HG03469 (cell line): ENCODE measurements at regions not wholly inside any gene's neighbourhood (a gene's known extent, or its start where the extent isn't known, plus 50 kb on each side); places are given as distances from the start of the nearest gene placed in this dataset.
"Not testable (repeated sequence)": the region's sequence is repeated elsewhere in the genome, so short reads cannot be mapped to it uniquely, and the experiment has no call there.

Source experiments
- ATAC-seq: cut with Tn5 transposase; IDR thresholded peaks from one replicate; pipeline ENCODE4 v1.9.1; 2021; ENCODE audit warnings: mild to moderate bottlenecking, moderate library complexity, moderate number of reproducible peaks; ENCODE audit not compliant: unreplicated experiment

DNA sequence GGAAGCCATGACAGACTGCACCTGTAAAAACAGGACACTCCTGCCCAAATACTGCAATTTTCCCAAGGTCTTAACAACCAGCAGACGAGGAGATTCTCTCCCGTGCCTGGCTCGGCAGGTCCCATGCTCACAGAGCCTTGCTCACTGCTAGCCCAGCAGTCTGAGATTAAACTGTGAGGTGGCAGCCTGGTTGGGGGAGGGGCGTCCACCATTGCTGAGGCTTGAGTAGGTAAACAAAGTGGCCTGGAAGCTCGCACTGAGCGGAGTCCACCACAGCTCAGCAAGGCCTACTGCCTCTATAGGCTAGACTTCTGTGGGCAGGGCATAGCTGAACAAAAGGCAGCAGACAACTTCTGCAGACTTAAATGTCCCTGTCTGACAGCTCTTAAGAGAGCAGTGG lies 80.3 kb downstream of the ANXA5 start:
- ATAC-seq: not testable (repeated sequence)

DNA sequence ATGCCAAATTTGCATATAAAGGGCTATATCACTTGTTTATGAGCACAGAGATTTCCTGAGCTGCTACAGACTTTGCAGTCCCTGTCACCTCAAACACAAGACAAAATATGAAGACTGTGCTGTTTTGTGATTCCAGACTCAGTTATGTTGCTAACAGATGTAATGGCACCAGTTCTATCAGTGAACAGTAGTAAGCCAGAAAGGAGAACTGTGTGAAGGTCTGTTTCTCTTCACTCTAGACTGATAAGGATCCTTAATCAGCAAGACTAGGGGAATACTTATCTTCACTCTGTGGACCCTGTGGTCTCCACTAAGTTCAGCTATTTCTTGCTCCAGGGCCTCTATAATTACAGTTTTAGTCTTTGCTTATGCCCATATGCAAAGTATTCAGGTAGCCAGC lies 82.7 kb downstream of the ANXA5 start:
- ATAC-seq: no peak

DNA sequence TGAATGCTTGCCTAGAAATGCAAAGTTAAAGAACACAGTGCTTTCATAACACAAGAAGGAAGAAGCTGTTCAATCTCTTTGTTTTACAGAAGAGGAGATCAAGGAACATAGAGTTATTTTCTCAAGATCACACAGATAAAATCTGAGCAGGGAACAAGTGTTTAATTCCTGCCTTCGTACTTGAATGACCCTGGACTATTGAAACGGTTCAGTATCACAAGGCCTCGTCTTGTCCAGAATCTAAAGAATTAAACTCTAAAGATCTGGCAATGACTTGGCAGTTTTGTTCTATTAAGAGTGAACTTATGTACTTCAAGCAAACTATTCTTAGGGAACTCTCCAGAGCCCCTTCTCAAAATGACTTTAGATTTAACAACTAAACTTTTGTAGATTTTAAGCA lies 97.7 kb downstream of the ANXA5 start:
- no peak for ATAC-seq

DNA sequence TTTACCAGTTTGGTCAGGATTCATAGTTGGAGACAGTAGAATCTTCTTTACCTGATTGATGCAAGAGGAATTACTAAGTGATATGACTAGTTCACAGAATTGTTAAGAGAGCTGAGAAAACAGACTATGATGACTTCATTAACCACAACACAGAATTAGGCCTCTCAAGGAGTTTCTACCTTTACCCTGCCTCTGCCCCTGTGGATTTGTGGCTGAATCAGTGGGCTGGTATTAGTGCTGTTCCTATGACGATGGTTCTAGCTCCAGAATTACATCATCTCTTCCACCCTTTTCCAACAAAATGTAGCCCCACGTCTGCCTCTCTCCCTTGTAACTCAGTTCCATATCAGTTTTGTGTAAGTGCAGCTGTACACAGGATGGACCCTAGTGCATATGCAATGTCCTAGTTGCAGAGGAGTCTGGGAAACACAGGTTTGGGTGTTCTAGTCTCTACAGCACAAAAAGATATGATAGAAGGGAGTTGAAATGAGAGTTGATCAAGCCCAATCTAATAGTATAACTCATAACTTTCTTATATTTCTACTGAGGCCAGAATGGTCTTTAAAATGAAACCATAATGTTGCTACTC lies 99.3 kb downstream of the ANXA5 start:
- ATAC-seq: peak; percentile 71

DNA sequence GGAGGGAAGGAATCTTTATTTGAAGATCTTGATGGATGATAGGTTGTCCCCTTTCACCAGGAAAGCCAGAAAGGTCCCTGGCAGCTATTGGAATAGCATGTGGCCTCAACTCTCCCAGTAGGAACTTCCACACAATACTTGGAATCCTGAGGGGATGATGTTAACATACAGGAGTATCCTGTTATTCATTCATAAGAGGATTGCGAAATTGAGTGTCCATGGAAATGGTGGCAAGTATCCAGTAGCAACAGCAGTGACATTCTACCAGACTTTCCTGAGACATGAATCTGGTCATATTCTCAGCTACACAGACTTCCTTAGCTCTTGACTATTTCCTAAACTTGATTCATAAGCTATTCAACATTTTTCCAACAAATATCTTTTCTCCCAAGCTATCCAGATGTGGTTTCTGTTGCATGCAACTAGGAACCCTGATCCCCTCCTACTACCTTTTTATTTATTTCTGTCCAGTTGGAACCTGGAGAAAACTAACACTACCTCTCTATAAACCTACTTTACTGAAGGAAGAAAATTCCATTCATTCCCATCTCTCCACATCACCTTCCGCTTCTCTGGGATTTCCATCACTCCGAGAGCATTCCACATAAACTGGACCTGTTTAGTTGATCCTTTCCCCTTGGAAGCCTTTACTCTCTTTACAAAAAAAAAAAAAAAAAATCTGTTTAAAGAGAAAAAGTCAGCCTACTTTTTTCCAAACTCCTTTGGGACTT lies 101.8 kb downstream of the ANXA5 start:
- ATAC-seq: no peak

DNA sequence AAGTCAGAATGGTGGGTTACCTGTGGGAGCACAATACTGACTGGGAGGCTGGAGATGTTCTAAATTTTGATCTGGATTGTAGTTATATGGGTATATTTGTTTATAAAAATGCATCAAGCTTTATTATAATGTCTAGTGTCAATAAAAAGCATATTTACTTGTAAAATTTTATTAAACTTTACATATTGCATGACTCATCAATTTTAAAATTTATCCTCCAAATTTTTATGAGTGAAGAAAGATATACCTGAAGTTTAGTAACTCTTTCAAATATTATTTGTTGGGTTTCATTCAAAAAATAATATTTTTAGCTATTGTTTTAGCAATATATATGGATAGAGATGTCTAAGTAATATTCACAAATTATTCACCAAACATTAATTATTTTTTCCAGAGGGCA lies 103.0 kb downstream of the ANXA5 start:
- ATAC-seq: no peak

DNA sequence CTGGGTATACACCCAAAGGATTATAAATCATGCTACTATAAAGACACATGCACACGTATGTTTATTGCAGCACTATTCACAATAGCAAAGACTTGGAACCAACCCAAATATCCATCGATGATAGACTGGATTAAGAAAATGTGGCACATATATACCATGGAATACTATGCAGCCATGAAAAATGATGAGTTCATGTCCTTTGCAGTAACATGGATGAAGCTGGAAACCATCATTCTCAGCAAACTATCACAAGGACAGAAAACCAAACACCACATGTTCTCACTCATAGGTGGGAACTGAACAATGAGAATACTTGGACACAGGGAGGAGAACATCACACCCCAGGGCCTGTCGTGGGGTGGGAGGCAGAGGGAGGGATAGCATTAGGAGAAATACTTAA lies 104.5 kb downstream of the ANXA5 start:
- ATAC-seq: not testable (repeated sequence)

DNA sequence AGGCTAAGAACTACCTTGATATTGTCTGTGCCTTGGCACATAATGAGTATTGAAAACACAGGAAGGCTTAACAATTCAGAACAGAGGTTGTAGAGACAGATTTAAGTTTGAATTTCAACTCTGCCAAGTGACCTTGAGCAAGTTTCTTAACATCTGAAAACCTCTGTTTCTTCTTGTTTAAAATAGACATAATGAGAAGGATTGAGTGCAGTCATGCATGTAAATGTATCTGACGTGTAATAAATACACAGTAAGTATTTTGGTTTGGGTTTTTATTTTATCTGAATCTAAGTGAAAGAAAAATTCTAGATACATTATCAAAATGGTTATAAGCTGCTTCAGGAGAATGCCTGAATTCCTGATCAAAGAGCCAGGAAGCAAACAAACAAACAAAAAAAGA lies 111.9 kb downstream of the ANXA5 start:
- ATAC-seq: no peak

DNA sequence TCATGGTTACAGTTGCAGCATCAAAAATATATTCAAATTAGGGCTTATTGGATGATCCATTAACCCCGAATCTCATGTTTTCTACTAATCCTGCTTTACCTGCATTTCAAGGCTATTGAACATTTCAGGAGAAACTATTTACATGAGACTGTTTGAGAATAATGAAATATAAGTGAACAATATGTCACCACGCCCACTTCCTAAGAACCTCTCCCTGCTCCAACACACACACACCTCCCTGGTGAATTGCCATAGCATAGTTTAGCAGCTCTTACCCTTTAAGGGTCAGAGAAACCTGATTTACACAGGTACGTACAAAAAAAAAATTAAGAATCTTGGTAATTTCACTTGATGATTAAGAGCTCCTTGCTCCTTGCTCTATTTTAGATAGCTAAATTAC lies 113.4 kb downstream of the ANXA5 start:
- ATAC-seq: no peak

DNA sequence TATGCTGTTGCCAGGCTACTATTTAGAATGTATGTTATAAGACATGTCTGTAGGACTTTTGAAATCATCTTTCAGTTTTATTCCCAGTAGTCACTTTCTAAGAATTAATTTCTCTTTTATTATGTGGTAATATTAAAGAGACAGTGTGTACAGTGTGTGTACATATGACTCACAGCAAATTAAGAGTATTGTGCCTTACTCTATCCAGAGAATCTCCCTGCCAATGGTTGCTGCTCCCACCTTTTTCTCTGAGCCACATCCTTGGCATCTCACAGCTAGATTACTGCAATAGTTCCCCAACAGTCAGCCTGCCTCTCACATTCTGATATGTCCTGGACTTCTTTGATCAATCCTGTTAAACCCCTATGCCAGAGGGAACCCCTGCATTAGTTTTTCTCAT lies 114.5 kb downstream of the ANXA5 start:
- ATAC-seq: no peak

DNA sequence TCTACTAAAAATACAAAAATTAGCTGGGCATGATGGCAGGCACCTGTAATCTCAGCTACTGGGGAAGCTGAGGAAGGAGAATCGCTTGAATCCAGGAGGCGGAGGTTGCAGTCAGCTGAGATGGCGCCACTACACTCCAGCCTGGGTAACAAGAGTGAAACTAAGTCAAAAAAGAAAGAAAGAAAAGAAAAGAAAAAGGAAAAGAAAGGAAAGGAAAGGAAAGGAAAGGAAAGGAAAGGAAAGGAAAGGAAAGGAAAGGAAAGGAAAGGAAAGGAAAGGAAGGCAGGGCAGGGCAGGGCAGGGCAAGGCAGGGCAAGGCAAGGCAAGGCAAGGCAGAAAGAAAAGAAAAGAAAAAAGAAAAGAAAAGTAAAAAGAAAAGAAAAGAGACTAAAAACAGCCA lies 121.4 kb downstream of the ANXA5 start:
- not testable (repeated sequence) for ATAC-seq

DNA sequence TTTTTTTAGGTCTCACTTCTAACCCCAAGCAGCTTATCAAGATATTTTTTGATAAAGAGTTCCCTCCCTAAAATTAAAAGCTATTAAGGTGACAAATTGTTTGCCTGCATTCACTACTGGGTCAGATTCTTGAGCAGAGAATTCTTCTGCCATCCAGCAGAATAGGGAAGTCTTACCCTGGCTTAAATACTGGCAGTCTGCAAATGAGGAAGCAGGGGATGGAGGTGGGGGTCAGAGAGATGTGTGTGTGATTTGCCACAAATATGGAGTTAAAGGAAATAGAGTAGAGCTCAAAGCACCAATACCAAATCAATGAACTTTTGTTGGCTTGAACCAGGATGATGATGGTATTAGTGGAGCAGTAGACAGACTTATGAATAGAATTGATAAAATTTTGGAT lies 122.2 kb downstream of the ANXA5 start:
- ATAC-seq: no peak

DNA sequence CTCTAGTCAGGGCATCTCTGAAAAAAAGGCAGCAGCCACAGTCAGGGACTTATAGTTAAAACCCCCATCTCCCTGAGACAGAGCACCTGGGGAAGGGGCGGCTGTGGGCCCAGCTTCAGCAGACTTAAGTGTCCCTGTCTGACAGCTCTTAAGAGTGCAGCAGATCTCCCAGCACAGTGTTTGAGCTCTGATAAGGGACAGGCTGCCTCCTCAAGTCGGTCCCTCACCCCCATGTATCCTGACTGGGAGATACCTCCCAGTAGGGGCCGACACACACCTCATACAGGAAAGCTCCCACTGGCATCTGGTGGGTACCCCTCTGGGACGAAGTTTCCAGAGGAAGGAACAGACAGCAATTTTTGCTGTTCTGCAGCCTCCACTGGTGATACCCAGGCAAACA lies 129.0 kb downstream of the ANXA5 start:
- no peak for ATAC-seq

DNA sequence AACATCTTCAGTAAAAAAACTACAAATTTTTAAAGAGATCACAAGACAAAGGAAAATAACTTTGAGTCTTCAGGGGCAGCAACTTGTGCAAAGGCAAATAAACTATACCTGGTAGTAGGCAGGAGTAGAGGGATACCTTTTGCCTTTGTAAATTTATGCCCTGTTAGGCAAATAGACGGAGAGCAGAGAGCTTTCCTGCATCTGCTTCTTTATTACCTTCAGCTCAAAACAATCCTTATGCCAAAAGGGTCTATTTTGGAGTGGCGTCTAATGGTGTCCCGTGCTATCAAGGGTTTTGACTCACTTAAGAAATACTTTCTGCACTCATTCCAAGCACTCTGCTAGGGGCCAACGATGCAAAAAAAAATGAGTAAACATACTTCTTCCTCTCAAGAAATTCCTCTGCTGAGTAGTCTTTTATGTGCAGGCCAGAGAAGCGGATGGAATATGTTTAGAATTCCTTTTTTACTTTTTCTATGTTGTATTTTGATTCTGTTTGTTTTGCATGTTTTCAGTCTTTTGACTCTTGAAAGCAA lies 131.9 kb downstream of the ANXA5 start:
- ATAC-seq: no peak

DNA sequence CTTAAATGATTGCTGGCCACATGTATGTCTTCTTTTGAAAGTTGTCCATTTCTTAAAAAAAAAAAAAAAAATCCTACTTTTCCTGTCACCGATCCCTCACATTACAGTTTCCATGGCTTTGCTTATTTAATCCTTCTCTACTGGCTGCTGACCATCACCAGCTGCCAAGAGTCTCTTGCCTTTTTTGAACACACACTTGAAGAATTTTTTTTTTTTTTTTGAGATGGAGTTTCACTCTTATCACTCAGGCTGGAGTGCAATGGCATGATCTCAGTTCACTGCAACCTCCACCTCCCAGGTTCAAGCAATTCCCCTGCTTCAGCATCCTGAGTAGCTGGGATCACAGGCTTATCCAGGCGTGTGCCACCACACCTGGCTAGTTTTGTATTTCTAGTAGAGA lies 134.0 kb downstream of the ANXA5 start:
- ATAC-seq: no peak

DNA sequence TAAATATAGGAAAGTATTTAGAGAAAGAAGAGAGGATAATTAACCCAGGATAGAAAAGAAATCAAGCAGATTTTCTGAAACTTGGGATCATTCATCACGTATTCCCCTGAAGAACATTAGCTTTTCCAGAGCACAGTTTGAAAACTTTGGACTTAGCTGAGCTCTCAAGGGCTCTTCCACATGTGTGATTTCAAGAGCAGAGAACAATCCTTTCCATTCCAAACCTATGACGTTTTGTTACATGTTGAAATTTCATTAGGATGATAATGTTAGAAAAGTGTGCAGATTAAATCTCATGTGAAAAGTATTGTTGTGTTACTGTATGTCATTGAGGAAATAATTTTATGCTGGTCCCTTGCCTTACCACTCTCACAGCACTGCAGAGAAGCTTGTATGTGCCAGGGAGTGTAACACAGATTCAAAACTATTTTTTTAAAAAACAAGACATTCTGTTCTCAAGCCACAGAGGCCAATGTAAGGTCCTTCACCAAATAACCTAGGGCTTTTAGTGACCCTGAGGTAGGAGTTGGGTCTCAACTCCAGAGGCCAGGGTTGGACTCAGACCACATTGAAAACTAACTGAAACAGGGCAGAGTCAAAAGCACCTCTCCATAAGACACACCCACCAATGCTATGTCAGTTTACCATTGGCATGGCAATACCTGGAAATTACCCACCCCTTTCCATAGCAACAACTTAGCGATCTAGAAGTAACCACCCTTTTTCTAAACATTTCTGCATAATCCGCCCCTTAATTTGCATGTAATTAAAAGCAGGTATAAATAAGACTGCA lies 141.3 kb downstream of the ANXA5 start:
- no peak for ATAC-seq

DNA sequence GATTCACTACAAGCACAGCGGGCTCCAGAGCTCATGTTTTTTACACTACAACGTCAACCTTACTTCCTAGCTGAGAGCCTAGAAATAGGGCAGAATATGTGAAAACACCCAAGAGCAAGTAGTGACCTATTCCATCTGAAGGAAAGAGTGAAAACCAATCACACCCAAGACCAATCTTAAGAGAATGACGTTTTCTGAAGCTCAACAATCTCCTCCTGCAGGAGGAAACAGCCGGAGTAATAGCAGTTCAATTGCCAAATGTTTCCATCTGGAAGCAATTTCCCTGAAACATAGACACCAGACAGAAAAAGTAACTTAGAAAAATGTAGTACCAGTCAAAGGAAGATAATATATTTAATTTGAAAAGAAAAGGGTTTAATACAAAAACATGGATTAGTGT lies 142.4 kb downstream of the ANXA5 start:
- no peak for ATAC-seq

DNA sequence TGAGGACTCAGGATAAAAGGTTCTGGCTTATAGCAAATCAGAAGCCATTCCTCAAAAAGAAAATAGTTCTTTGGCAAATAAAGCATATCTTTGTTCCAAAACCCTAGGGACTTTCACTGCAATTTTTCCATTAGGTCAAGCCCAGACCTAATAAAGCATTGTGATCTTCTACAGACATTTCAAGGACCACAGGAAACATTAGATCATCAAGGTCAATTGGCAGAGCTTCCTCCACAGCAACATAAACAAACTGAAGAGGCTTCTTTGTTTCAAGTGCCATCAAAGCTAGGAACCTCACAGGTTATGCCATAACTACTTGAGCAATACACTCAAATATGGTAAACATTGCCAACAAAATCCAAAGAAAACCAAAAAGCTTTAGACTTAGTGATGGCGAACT lies 144.9 kb downstream of the ANXA5 start:
- no peak for ATAC-seq

DNA sequence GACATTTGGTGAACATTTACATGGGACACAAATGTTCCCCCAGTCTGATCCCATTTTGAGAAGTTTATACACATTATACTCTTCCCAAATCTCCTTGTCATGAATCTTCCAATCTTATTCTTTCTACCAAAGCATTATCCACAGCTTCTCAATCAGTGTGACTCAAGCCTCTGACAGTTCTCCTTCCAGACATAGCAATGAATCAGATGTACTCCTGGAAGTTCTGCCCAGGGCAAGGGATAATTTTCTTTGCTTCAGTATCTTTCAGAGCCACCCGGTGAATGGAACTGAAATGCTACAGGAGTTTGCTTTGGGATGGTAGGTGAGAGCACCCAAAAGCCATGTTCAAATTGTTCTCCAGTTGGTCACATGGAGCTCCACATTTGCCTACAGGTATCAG lies 145.5 kb downstream of the ANXA5 start:
- no peak for ATAC-seq

DNA sequence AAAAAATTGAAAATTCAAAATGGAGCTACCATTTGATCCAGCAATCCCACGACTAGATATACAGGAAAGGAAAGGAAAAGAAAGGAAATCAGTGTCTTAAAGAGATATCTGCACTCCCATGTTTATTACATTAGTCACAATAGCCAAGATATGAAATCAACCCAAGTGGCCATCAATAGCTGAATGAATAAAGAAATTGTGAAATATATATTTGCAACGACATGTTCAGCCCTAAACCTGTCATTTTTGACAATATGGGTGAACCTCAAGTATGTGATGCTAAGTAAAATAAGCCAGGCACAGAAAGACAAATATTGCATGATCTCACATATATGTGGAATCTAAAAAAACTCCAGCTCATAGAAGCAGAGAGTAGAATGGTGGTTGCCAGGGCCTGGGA lies 155.1 kb downstream of the ANXA5 start:
- ATAC-seq: no peak

DNA sequence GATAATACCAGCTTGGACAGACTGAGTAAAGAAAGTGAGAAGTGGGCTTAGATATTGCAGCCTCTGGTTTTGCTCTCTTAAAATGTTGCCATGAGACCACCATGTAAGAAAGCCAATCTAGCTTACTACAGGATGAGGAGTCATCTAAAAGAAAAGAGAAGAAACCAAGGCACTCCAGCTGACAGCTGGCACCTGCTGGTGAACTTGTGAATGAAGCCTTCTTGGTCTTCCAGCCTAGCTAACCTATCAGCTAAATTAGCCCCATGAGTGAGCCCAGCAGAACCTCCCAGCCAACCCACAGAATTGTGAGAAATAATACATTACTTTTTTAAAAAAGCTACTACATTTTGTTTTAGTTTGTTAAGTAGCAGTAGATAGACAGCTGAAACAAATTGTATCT lies 154.5 kb upstream of the QRFPR start:
- no peak for ATAC-seq

DNA sequence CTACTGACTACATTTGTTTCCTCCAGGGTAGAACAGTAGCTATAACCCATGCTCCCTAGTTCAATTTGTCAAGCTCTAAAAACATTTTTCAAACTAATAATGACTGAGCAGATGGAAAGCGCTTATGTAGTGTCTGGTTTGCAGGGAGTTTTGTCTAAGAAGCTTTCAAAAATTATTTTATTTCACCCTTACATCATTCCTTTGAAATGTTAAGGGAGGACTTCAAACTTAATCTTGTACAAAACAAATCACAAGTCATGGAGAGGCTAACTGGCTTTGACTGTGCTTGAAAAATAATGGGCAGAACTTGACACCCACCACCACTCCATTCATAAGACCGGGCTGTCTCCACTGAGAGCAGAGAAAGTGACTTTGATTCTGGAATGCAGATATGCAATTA lies 153.4 kb upstream of the QRFPR start:
- no peak for ATAC-seq
